Stimulated activated CD4-positive, alpha-beta T cell treated with anti-CD3 and anti-CD28 coated beads, Interleukin-4, amount 100 ng/mL, for 4 hours (primary cell): ENCODE measurements at regions not wholly inside any gene's neighbourhood (a gene's known extent, or its start where the extent isn't known, plus 50 kb on each side); places are given as distances from the start of the nearest gene placed in this dataset.
"Not testable (repeated sequence)": the region's sequence is repeated elsewhere in the genome, so short reads cannot be mapped to it uniquely, and the experiment has no call there.

ENCODE experiments used
- DNase-seq, 2 experiments: peaks; one replicate each; pipeline ENCODE4 v3.0.0-alpha.2; 2020

GRCh38 chr10:131038056-131038455, 273.5 kb downstream of the TCERG1L start:
- no peak for DNase-seq

- no peak for DNase-seq
These were observed 270.5 kb downstream of the TCERG1L start for GRCh38 chr10:131041031-131041430.

- DNase-seq = no peak
These were observed 270.1 kb downstream of the TCERG1L start for GRCh38 chr10:131041441-131041840.

GRCh38 chr10:131042015-131042414, 269.5 kb downstream of the TCERG1L start:
- not testable (repeated sequence) for DNase-seq
